ENCODE measurements at regions not wholly inside any gene's neighbourhood (a gene's known extent, or its start where the extent isn't known, plus 50 kb on each side); places are given as distances from the start of the nearest gene placed in this dataset.
A peak's percentile ranks its signal among the peaks of the same experiment; 100 is the strongest.

DNA sequence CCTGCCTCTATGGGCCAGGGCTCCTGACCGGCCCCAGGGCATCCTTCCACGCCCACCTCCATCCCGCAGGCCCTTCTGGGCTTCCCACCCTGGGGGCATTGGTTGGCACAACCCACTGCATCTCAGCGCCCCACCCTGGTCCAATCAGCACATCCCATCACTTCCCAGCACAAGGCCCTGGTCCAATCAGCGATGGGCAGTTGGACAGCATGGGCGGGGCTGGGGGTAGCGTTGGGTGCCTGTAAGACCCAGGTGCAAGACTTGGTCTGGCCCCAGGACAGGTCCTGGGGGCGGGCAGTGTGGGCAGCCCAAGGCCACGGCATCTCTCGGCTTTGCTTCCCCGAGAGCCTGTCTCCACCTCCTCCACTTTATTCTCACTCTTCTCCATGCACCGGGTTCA is 298.5 kb downstream of the BMP7 start:
- Histone ChIP-seq H3K4me3 (no peak overlapping the region), H3K36me3 (replicated peaks in 1 of 2; ENCODE audit: insufficient read depth in 1 of 2, low read depth in 2 of 2) (no peaks in the 10 kb centered on the region), H3K9me3 (peaks cover 0 to 3% (median 0%) of the 10 kb centered on the region in 3 donors), H3K27me3 (no peaks in the 10 kb centered on the region), H3K27ac (no peak overlapping the region), H3K4me1 (no peaks in the 10 kb centered on the region)
- ATAC-seq (no peak), DNase-seq (no peak)
- intact Hi-C loops (cut with DNase I), result no loop called here
- TF ChIP-seq, protein P1, sequence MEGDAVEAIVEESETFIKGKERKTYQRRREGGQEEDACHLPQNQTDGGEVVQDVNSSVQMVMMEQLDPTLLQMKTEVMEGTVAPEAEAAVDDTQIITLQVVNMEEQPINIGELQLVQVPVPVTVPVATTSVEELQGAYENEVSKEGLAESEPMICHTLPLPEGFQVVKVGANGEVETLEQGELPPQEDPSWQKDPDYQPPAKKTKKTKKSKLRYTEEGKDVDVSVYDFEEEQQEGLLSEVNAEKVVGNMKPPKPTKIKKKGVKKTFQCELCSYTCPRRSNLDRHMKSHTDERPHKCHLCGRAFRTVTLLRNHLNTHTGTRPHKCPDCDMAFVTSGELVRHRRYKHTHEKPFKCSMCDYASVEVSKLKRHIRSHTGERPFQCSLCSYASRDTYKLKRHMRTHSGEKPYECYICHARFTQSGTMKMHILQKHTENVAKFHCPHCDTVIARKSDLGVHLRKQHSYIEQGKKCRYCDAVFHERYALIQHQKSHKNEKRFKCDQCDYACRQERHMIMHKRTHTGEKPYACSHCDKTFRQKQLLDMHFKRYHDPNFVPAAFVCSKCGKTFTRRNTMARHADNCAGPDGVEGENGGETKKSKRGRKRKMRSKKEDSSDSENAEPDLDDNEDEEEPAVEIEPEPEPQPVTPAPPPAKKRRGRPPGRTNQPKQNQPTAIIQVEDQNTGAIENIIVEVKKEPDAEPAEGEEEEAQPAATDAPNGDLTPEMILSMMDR (IDR thresholded peaks at IDR 0.05), result no peak
- TF ChIP-seq POLR2A (IDR thresholded peaks at IDR 0.05), result no peak
- 52 to 60% methylated on average over 7 to 11 of the region's 12 CpGs for WGBS, 2 donors

DNA sequence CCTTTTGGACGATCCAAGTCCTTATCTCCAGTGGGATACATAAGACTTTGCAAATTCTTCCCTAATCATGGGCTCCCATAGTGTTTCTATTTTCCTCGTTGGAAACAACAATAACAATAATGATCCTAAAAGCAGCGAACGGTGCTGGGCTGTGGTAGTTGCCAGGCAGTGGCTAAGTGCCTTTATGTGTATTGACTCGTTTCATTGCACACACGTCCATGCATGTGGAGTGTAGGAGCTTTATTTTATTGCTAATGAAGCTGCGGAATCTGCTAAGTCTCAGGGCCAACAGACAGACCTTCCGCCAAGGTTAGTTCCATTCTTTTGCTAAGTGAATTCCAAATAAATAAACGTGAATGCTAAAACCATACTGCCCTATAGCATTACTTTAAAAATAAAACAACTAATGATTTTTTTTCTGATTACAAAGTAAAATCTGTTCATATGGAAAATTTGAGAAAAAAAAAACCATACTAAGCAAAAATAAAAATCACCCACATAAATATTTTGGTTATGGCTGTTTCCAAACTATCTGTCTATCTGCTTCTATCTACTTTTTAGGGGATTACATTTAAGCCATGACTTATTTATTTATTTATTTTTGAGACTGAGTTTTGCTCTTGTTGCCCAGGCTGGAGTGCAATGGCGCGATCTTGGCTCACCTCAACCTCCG is 297.9 kb downstream of the BMP7 start:
- intact Hi-C loops (cut with DNase I), result no loop called here
- ATAC-seq, result no peak
- no peaks in the 10 kb centered on the region for H3K36me3 ChIP-seq (replicated peaks in 1 of 2; ENCODE audit: insufficient read depth in 1 of 2, low read depth in 2 of 2)
- no peak overlapping the region for H3K4me3 ChIP-seq
- no peak for DNase-seq
- H3K27ac ChIP-seq, result no peak overlapping the region
- H3K27me3 ChIP-seq, result no peaks in the 10 kb centered on the region
- no peak for TF ChIP-seq POLR2A (IDR thresholded peaks at IDR 0.05)
- TF ChIP-seq, protein P1 (IDR thresholded peaks at IDR 0.05), result no peak
- H3K9me3 ChIP-seq, result peaks cover 0 to 3% (median 0%) of the 10 kb centered on the region in 3 donors
- 52 to 62% methylated on average over 12 of the region's 12 CpGs for WGBS, 2 donors
- no peaks in the 10 kb centered on the region for H3K4me1 ChIP-seq

DNA sequence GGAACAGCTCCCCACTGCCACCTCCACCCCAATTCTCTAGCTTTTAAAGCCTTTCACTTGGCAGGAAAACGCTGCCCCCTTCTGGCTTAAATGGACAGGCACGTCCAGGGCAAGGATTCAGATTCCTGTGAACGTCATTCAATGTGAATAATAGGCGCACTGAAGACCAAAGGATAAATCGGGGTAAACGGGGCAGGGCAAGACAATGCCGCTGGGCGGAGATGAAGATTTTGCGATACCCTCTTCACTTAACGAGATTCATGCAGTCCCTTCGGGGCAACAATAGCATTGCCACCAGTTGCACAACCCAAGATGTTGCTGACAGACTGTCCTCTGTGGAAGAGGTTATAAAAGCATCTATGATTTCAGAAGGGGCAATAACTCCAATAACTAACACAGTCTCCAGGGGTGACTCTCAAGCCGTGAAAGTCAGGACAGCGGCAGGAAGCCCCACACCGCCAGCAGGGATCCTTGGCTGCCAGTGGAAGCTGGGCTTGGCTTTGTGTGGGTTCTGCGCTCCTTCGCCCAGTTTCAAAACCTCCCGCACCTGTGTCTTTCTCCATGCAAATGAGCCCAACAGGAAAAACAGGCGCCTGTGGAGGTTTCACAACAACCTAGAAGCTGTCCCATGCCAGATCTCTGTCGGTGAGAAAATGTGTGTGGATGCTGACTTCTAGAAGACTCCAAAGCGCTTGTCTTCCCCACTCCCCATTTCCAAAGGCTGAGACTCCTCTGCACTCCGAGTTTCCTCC is 291.8 kb downstream of the BMP7 start:
- intact Hi-C loops (cut with DNase I), result loop anchor here (10.0 kb wide), 1 partner anchor 420 kb away; no protein-coding TSS in a partner anchor
- 5 to 7% methylated on average over 20 to 21 of the region's 21 CpGs for WGBS, 2 donors
- H3K27me3 ChIP-seq, result peaks cover 0 to 5% of the 10 kb centered on the region in 2 donors
- DNase-seq (peak; percentile 46 to 69 (median 63)), ATAC-seq (no peak)
- H3K4me3 ChIP-seq, result no peak overlapping the region
- no peaks in the 10 kb centered on the region for H3K36me3 ChIP-seq (replicated peaks in 1 of 2; ENCODE audit: insufficient read depth in 1 of 2, low read depth in 2 of 2)
- H3K9me3 ChIP-seq, result no peaks in the 10 kb centered on the region
- H3K4me1 ChIP-seq, result no peaks in the 10 kb centered on the region
- H3K27ac ChIP-seq, result no peak overlapping the region
- TF ChIP-seq, protein P1 (IDR thresholded peaks at IDR 0.05), result peak; percentile 38 to 73 (median 63)
- no peak for TF ChIP-seq POLR2A (IDR thresholded peaks at IDR 0.05)

DNA sequence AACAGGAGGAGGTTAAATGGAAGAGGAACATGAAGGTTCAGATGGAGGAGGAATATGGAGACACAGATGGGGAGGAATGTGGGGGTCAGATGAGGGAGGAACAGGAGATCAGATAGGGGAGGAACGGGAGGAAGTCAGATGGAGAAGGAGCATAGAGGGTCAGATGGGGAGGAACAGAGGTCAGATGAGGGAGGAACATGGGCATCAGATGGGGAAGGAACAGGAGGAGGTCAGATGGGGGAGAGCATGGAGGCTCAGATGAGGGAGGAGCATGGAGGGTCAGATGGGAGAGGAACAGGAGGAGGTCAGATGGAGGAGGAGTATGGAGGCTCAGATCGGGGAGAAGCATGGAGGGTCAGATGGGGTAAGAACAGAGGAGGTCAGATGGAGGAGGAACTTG is 290.6 kb downstream of the BMP7 start:
- intact Hi-C loops (cut with DNase I), result loop anchor here (10.0 kb wide), 1 partner anchor 421 kb away; no protein-coding TSS in a partner anchor

More for the DNA sequence above, 290.6 kb downstream of the BMP7 start:
- H3K36me3 ChIP-seq (replicated peaks in 1 of 2; ENCODE audit: insufficient read depth in 1 of 2, low read depth in 2 of 2), result no peaks in the 10 kb centered on the region
- H3K27me3 ChIP-seq, result peaks cover 0 to 5% of the 10 kb centered on the region in 2 donors
- no peak overlapping the region for H3K4me3 ChIP-seq
- no peaks in the 10 kb centered on the region for H3K9me3 ChIP-seq
- ATAC-seq (no peak), DNase-seq (no peak)
- 56 to 68% methylated on average over 2 of the region's 2 CpGs for WGBS, 2 donors
- TF ChIP-seq, protein P1 (IDR thresholded peaks at IDR 0.05), result no peak
- TF ChIP-seq POLR2A (IDR thresholded peaks at IDR 0.05), result no peak
- no peak overlapping the region for H3K27ac ChIP-seq
- H3K4me1 ChIP-seq, result no peaks in the 10 kb centered on the region
